Fibroblast of the aortic adventitia (primary cell): ENCODE measurements at regions not wholly inside any gene's neighbourhood (a gene's known extent, or its start where the extent isn't known, plus 50 kb on each side); places are given as distances from the start of the nearest gene placed in this dataset.

Source experiments
- DNase-seq: peaks from one replicate; pipeline ENCODE4 v3.0.0-alpha.2; 2010; ENCODE audit warnings: low read depth
- H3K4me3 ChIP-seq: 2 replicates; pipeline ENCODE4 v1.5.1; 2011; ENCODE audit warnings: low read depth, mild to moderate bottlenecking, control low read depth, low read length, moderate library complexity
- TF ChIP-seq, protein P1 (sequence below): IDR thresholded peaks from 2 replicates; pipeline ENCODE4 v1.5.1; 2011; ENCODE audit warnings: mild to moderate bottlenecking, low read length, control low read depth, inconsistent platforms; ENCODE audit not compliant: insufficient read depth

DNA sequence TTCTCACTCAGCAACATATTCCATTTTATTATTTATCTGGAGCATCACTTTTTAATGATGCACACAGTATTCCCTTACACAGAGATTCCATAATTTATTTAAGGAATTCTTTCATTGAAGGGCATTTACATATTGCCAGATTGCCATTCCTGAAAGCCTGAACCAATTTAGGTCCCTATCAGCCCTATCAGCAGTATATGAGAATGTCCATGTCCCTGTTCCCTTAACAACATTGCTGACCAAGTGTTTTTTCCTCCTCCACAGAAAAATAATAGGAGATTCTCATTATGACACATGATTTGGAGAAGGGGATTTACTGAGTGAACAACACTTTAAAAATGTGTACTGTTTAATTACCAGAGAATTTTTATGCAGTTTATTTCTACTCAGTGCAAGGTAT, 90.1 kb upstream of the PHOX2B start:
- TF ChIP-seq, protein P1, sequence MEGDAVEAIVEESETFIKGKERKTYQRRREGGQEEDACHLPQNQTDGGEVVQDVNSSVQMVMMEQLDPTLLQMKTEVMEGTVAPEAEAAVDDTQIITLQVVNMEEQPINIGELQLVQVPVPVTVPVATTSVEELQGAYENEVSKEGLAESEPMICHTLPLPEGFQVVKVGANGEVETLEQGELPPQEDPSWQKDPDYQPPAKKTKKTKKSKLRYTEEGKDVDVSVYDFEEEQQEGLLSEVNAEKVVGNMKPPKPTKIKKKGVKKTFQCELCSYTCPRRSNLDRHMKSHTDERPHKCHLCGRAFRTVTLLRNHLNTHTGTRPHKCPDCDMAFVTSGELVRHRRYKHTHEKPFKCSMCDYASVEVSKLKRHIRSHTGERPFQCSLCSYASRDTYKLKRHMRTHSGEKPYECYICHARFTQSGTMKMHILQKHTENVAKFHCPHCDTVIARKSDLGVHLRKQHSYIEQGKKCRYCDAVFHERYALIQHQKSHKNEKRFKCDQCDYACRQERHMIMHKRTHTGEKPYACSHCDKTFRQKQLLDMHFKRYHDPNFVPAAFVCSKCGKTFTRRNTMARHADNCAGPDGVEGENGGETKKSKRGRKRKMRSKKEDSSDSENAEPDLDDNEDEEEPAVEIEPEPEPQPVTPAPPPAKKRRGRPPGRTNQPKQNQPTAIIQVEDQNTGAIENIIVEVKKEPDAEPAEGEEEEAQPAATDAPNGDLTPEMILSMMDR: no peak
- no peak overlapping the region for H3K4me3 ChIP-seq
- no peak for DNase-seq

DNA sequence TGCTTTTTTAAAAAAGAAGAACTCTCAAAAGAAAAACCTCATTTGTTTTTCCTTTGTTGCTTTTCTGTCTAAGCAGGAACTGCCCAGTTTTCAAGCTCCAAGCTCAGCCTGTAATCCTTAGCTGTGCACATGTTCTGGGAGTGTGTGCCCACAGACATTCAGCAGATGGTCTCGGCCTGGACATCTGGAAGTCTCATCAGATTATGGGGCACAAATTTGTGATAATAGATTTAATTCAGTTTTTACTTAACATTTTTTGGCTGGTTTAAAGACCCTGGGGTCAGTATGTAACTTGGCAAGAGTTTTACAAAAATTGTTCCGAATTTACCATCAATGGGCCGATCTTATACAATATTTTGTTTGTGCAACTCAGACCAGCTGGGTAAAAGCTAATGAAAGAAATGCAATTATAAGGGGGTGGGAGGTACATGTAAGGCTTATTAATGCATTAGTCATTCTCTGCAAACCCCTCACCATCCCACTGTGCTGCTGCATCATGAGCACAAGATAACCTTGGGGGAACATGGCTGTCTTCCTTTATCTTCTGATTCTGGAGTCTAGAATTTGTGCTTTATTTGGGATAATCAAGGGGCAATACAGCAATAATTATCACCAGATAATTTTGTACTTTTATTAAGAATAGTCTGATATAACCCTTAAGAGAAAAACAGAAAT, 86.9 kb upstream of the PHOX2B start:
- H3K4me3 ChIP-seq: no peak overlapping the region
- TF ChIP-seq, protein P1: no peak
- DNase-seq: no peak

DNA sequence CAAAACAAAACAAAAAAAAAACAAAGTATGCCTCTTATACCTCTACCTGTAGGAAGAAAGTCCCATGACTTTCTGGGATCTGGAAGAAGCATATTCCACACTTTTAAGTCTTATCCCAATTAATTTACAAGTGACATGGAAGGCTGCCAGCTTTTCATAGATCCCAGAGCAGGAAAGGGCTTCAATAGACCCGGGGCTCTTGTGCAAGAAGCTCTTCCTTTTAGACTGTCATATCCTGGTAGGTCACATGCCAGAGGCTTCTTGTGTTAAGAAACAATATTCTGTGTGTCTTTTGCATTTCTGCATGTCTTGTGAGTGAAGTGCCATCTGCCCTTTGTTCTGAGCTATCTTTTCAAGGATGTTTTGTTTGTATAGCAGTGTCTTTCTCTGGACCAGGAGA, 84.4 kb upstream of the PHOX2B start:
- no peak overlapping the region for H3K4me3 ChIP-seq
- no peak for DNase-seq
- TF ChIP-seq, protein P1: no peak

DNA sequence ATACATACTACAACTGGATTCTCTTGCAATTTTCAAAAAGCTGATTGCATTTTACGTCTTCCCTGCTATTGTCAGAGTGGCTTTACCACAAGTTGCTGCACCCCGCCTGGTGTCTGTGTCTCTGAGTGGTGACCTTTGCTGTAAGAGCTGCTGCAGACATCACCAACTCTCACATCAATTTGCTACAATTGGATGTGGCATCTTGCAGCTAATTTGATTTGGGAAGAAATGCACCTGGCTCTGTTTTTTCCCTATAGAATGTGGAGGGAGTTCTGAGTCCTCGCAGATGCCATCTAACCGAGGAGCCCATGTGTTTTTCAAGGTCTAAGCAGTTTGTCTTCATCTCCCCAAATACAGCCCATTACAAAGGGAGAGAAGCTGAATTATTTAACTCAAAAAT, 73.8 kb upstream of the PHOX2B start:
- no peak for DNase-seq
- TF ChIP-seq, protein P1: no peak
- no peak overlapping the region for H3K4me3 ChIP-seq

DNA sequence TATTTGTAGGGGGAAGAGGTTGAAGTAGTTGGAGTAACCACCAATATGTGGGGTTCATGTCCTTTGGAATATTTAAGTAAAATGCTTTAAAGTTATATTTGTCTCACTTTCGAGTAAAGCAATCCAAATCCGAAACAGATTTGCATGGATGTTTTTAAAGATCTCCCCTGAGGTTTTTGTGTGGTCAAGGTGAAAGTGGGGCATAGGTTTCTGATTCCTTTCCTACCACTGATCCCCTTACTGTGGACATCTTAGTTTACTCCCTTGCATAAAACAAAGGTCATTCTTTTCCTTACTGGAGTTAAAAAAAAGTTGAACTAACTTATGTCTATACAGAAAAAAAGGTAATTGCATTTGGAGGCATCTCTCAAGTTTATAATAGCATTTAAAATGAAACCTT, 71.9 kb upstream of the PHOX2B start:
- DNase-seq: no peak
- no peak overlapping the region for H3K4me3 ChIP-seq
- TF ChIP-seq, protein P1: no peak

DNA sequence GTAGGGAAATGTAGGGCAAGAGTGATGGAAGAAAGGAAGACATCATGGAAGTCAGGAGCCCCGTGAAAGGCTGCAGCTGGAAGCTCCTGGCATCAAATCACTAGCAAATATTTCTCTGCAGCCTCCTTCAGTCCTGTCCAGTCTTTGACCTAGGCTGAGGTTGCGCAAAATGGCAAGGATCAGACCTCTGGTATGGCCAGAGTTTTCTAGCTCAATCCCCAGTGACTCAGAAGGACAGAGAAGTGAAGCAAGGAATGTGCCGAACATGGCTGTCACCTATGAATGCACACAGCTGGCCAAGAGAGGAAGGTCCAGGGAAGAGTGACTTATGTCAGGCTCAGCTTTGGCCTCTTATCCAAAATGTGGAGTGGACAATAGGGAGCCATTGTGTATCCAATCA, 71.1 kb upstream of the PHOX2B start:
- no peak overlapping the region for H3K4me3 ChIP-seq
- no peak for DNase-seq
- TF ChIP-seq, protein P1: no peak

DNA sequence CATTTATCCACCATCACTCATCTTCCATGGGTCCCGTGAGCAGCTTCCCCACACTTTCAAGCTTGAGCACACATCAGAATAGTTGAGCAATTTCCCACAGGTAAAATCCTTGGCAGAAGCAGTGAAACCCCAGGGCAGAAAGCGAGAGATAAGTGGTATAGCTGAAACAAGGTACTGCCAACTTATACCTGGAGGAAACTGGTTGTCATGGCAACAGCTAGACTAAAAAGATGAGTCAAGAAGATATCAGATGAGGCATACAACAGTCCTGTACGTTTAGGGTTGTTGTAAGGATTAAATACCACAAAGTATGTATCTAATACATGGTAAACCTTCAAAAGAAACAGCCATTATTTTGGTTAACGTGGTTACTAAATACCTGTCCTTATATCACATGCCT, 66.9 kb upstream of the PHOX2B start:
- H3K4me3 ChIP-seq: no peak overlapping the region
- DNase-seq: no peak
- TF ChIP-seq, protein P1: no peak
